H1 (cell line): ENCODE measurements at regions not wholly inside any gene's neighbourhood (a gene's known extent, or its start where the extent isn't known, plus 50 kb on each side); places are given as distances from the start of the nearest gene placed in this dataset.
A peak's percentile ranks its signal among the peaks of the same experiment; 100 is the strongest.

Experiments used
- CTCF ChIA-PET: fragments of 300-600 bp; sonication (Branson Sonifier 250); formaldehyde crosslinking; loops from one replicate; lab custom pipeline; 2021; ENCODE audit not compliant: partially characterized antibody; lab: Charles Lee
- POLR2A ChIA-PET: fragments of 300-600 bp; sonication (Branson Sonifier 250); formaldehyde crosslinking; loops from one replicate; lab custom pipeline; 2021; ENCODE audit warnings: inconsistent platforms; ENCODE audit not compliant: partially characterized antibody; lab: Charles Lee
- DNase-seq, 2 experiments: peaks; one replicate each; pipeline versions ENCODE4 v3.0.0 to v3.0.0-alpha.2; 2010 to 2022; ENCODE audit warnings: low spot score in 2 of 2, low read depth in 1 of 2, mixed read lengths in 1 of 2
- FAIRE-seq: peaks from 2 replicates; lab custom pipeline; 2011; peaks lifted over from hg19 to GRCh38; lab: Jason Lieb, UNC
- H2AFZ ChIP-seq: 2 replicates; pipeline ENCODE4 v1.8.1; 2012; ENCODE audit warnings: low read length, inconsistent platforms
- H2AK5ac ChIP-seq: 2 replicates; pipeline ENCODE4 v1.6.1; 2013; ENCODE audit warnings: low read depth, low read length
- H2BK120ac ChIP-seq: replicated peaks from 2 replicates; pipeline ENCODE3; 2013; ENCODE audit warnings: low read depth, low read length, inconsistent platforms
- H2BK12ac ChIP-seq: 2 replicates; pipeline ENCODE4 v1.6.1; 2013; ENCODE audit warnings: low read depth, low read length
- H2BK15ac ChIP-seq: 2 replicates; pipeline ENCODE4 v1.6.1; 2013; ENCODE audit warnings: low read length
- H2BK20ac ChIP-seq: 2 replicates; pipeline ENCODE4 v1.6.1; 2013; ENCODE audit warnings: low read length
- H2BK5ac ChIP-seq: 2 replicates; pipeline ENCODE4 v1.6.1; 2013; ENCODE audit warnings: low read depth, low read length
- H3K14ac ChIP-seq: 2 replicates; pipeline ENCODE4 v1.6.1; 2013; ENCODE audit warnings: inconsistent platforms; ENCODE audit not compliant: insufficient read length
- H3K18ac ChIP-seq: 2 replicates; pipeline ENCODE4 v1.6.1; 2013; ENCODE audit warnings: low read length; ENCODE audit errors: extremely low read depth
- H3K23ac ChIP-seq: 2 replicates; pipeline ENCODE4 v1.6.1; 2013; ENCODE audit warnings: inconsistent platforms; ENCODE audit not compliant: insufficient read length
- H3K23me2 ChIP-seq: 2 replicates; pipeline ENCODE4 v1.6.1; 2013; ENCODE audit warnings: low read depth, low read length
- H3K27ac ChIP-seq: 2 replicates; pipeline ENCODE4 v1.6.1; 2011; ENCODE audit warnings: low read depth, low read length, inconsistent platforms
- H3K27me3 ChIP-seq, 4 experiments: replicated peaks in 1 of 4; 1 replicate in 1 of 4; 2 replicates in 3 of 4; pipeline versions ENCODE4 v1.6.1 to v1.8.1; 2011 to 2013; ENCODE audit warnings: low read length in 3 of 4, mild to moderate bottlenecking in 3 of 4, inconsistent platforms in 2 of 4, mixed read lengths in 2 of 4, moderate library complexity in 1 of 4; ENCODE audit not compliant: control insufficient read depth in 3 of 4, insufficient read depth in 3 of 4; ENCODE audit errors: extremely low read depth in 1 of 4
- H3K36me3 ChIP-seq, 4 experiments: 2 replicates each; pipeline versions ENCODE4 v1.6.1 to v1.8.1; 2011 to 2013; ENCODE audit warnings: mild to moderate bottlenecking in 4 of 4, low read length in 3 of 4, moderate library complexity in 2 of 4, control low read depth in 1 of 4, inconsistent platforms in 1 of 4; ENCODE audit not compliant: insufficient read depth in 4 of 4, control insufficient read depth in 2 of 4
- H3K4ac ChIP-seq: replicated peaks from 2 replicates; pipeline ENCODE3; 2013; ENCODE audit warnings: low read length, low read depth, mixed read lengths, inconsistent platforms; ENCODE audit not compliant: insufficient read length
- H3K4me1 ChIP-seq, 4 experiments: replicated peaks in 1 of 4; 1 replicate in 1 of 4; 2 replicates in 3 of 4; pipeline versions ENCODE4 v1.6.1 to v1.8.1; 2011 to 2013; ENCODE audit warnings: low read length in 3 of 4, inconsistent platforms in 2 of 4, mixed read lengths in 1 of 4; ENCODE audit not compliant: insufficient read depth in 4 of 4, control insufficient read depth in 3 of 4
- H3K4me2 ChIP-seq, 2 experiments: 2 replicates each; pipeline versions ENCODE4 v1.6.1 to v1.8.1; 2011 to 2013; ENCODE audit warnings: low read depth in 2 of 2, low read length in 2 of 2, control low read depth in 1 of 2, inconsistent platforms in 1 of 2, mild to moderate bottlenecking in 1 of 2; ENCODE audit not compliant: insufficient read depth in 1 of 2
- H3K4me3 ChIP-seq, 4 experiments: fragments of 200-600, 300-600 bp in 1 of 4; sonication (generic), shearing (Covaris generic), sonication (Bioruptor Twin) in 1 of 4; 2 replicates each; pipeline versions ENCODE4 v1.5.1 to v1.8.1; 2011 to 2016; ENCODE audit warnings: low read length in 4 of 4, low read depth in 3 of 4, control low read depth in 2 of 4, inconsistent platforms in 2 of 4, mild to moderate bottlenecking in 2 of 4, mixed read lengths in 1 of 4, moderate library complexity in 1 of 4; ENCODE audit not compliant: insufficient read depth in 2 of 4; ENCODE audit errors: extremely low read depth in 1 of 4
- H3K56ac ChIP-seq: replicated peaks from 2 replicates; pipeline ENCODE3; 2013; ENCODE audit warnings: low read depth, mild to moderate bottlenecking, mixed read lengths, low read length, inconsistent platforms; ENCODE audit not compliant: insufficient read length
- H3K79me1 ChIP-seq: 2 replicates; pipeline ENCODE4 v1.6.1; 2013; ENCODE audit warnings: low read depth, low read length, control low read depth
- H3K79me2 ChIP-seq, 2 experiments: 2 replicates each; pipeline versions ENCODE4 v1.6.1 to v1.8.1; 2012 to 2013; ENCODE audit warnings: low read length in 2 of 2, mild to moderate bottlenecking in 2 of 2, inconsistent platforms in 1 of 2; ENCODE audit not compliant: insufficient read depth in 2 of 2, control insufficient read depth in 1 of 2
- H3K9ac ChIP-seq, 4 experiments: replicated peaks in 1 of 4; 1 replicate in 1 of 4; 2 replicates in 3 of 4; pipeline versions ENCODE4 v1.6.1 to v1.8.1; 2011 to 2013; ENCODE audit warnings: low read depth in 3 of 4, low read length in 3 of 4, control low read depth in 2 of 4, mild to moderate bottlenecking in 2 of 4, moderate library complexity in 2 of 4, inconsistent platforms in 1 of 4; ENCODE audit errors: extremely low read depth in 1 of 4
- H3K9me3 ChIP-seq, 2 experiments: 2 replicates each; pipeline versions ENCODE4 v1.6.1 to v1.8.1; 2012 to 2013; ENCODE audit warnings: mild to moderate bottlenecking in 2 of 2, moderate library complexity in 2 of 2, control low read depth in 1 of 2, inconsistent platforms in 1 of 2, low read depth in 1 of 2, low read length in 1 of 2, mixed read lengths in 1 of 2; ENCODE audit not compliant: insufficient read depth in 2 of 2
- H4K20me1 ChIP-seq, 2 experiments: replicated peaks in 1 of 2; 2 replicates each; pipeline versions ENCODE3 to v1.8.1; 2011 to 2013; ENCODE audit warnings: inconsistent platforms in 2 of 2, low read length in 2 of 2, mild to moderate bottlenecking in 1 of 2; ENCODE audit not compliant: insufficient read depth in 2 of 2, control insufficient read depth in 1 of 2
- H4K5ac ChIP-seq: 2 replicates; pipeline ENCODE4 v1.6.1; 2013; ENCODE audit warnings: low read length, low read depth, mixed read lengths, inconsistent platforms; ENCODE audit not compliant: insufficient read length
- H4K8ac ChIP-seq: 2 replicates; pipeline ENCODE4 v1.8.0; 2013; ENCODE audit warnings: mild to moderate bottlenecking, moderate library complexity, low read length, inconsistent platforms; ENCODE audit not compliant: insufficient read depth; ENCODE audit errors: extremely low read depth
- H4K91ac ChIP-seq: replicated peaks from 2 replicates; pipeline ENCODE3; 2013; ENCODE audit warnings: low read length, mixed read lengths, inconsistent platforms; ENCODE audit not compliant: insufficient read length
- CTCF ChIP-seq, 3 experiments: IDR thresholded peaks; 1 replicate in 2 of 3; 2 replicates in 1 of 3; pipeline versions ENCODE4 v1.5.1 to v1.6.1; 2011; ENCODE audit warnings: low read length in 3 of 3, mild to moderate bottlenecking in 3 of 3, inconsistent platforms in 2 of 3, low read depth in 1 of 3, moderate library complexity in 1 of 3; ENCODE audit not compliant: insufficient read depth in 1 of 3; ENCODE audit errors: control extremely low read depth in 1 of 3
- EGR1 ChIP-seq: IDR thresholded peaks from 2 replicates; pipeline ENCODE4 v1.6.1; 2011; ENCODE audit warnings: low read depth, low read length, borderline replicate concordance
- EZH2 ChIP-seq: fragments of 200-600 bp; sonication (generic); IDR thresholded peaks from 2 replicates; pipeline ENCODE4 v1.7.1; 2012; ENCODE audit warnings: low read depth, mild to moderate bottlenecking, moderate library complexity, low read length, inconsistent platforms; ENCODE audit not compliant: severe bottlenecking
- FOSL1 ChIP-seq: IDR thresholded peaks from 2 replicates; pipeline ENCODE4 v1.6.1; 2011; ENCODE audit warnings: mild to moderate bottlenecking, low read depth, low read length, moderate library complexity; ENCODE audit not compliant: insufficient read depth
- SRF ChIP-seq: IDR thresholded peaks from 2 replicates; pipeline ENCODE4 v1.6.1; 2011; ENCODE audit warnings: mild to moderate bottlenecking, low read depth, low read length, moderate library complexity
- ZNF274 ChIP-seq: IDR thresholded peaks from 2 replicates; pipeline ENCODE4 v1.7.0; 2012; ENCODE audit warnings: low read length, borderline replicate concordance; ENCODE audit errors: extremely low read depth
- WGBS, 2 experiments: shearing (Covaris generic) in 1 of 2; methylation state at CpG; one replicate each; pipeline versions ENCODE4 v1.1.6 to v1.1.7; 2013 to 2015; ENCODE audit warnings: low lambda C conversion rate in 2 of 2, mixed read lengths in 2 of 2, inconsistent platforms in 1 of 2, low coverage in 1 of 2, missing lambda C conversion rate in 1 of 2; ENCODE audit not compliant: insufficient replicate concordance in 2 of 2, insufficient coverage in 1 of 2, insufficient read length in 1 of 2; ENCODE audit errors: extremely low coverage in 1 of 2, missing lambda C conversion rate in 1 of 2; 5-methylcytosine and 5-hydroxymethylcytosine counted together

- no peak for TF ChIP-seq ZNF274
- no peak for TF ChIP-seq EGR1
- no peak for TF ChIP-seq EZH2
- no peak for TF ChIP-seq CTCF (IDR thresholded peaks at IDR 0.05; ENCODE audit: control extremely low read depth in 1 of 3, insufficient read depth in 1 of 3, low read depth in 1 of 3, low read length in 3 of 3)
- no peak for TF ChIP-seq SRF
- TF ChIP-seq FOSL1 = no peak
- H3K27ac ChIP-seq = no peak overlapping the region
- H2BK5ac ChIP-seq = no peak overlapping the region
- no peaks in the 10 kb centered on the region for H3K27me3 ChIP-seq
- H2BK20ac ChIP-seq = no peak overlapping the region
- H4K91ac ChIP-seq = no peak overlapping the region
- no peak overlapping the region for H2BK12ac ChIP-seq
- no peak overlapping the region for H2BK15ac ChIP-seq
- no peak overlapping the region for H3K4ac ChIP-seq
- no peak overlapping the region for H3K23ac ChIP-seq
- no peaks in the 10 kb centered on the region for H3K9me3 ChIP-seq
- no peak overlapping the region for H2BK120ac ChIP-seq
- H3K79me1 ChIP-seq = no peaks in the 10 kb centered on the region
- H4K5ac ChIP-seq = no peak overlapping the region
- no peak overlapping the region for H4K8ac ChIP-seq
- no peaks in the 10 kb centered on the region for H4K20me1 ChIP-seq
- 82% methylated on average over 3 of the region's 3 CpGs; no CpG with 5 or more reads in 1 of the 2 experiments for WGBS, 2 experiments
- H3K23me2 ChIP-seq = no peaks in the 10 kb centered on the region
- H3K56ac ChIP-seq = no peak overlapping the region
- H3K79me2 ChIP-seq = no peaks in the 10 kb centered on the region
- peaks cover 0 to 3% (median 2%) of the 10 kb centered on the region in 4 experiments; a peak in 3 of 7 replicates for H3K4me1 ChIP-seq
- H3K36me3 ChIP-seq = no peaks in the 10 kb centered on the region
- no peak overlapping the region for H2AK5ac ChIP-seq
- no peak overlapping the region for H2AFZ ChIP-seq
- H3K9ac ChIP-seq = no peak overlapping the region
- no peak overlapping the region for H3K18ac ChIP-seq
- H3K14ac ChIP-seq = no peak overlapping the region
- FAIRE-seq = no peak
- no peak overlapping the region for H3K4me3 ChIP-seq
- ChIA-PET POLR2A (no interaction called here), CTCF (no interaction called here)
- DNase-seq = no peak
- peak overlapping the region in 1 of 2 experiments; percentile 63; a peak in 1 of 4 replicates for H3K4me2 ChIP-seq
Observed at GRCh38 chr1:199791495-199791894, 236.0 kb upstream of the NR5A2 start.
